HG03442 (cell line): ENCODE measurements at regions not wholly inside any gene's neighbourhood (a gene's known extent, or its start where the extent isn't known, plus 50 kb on each side); places are given as distances from the start of the nearest gene placed in this dataset.
"Not testable (repeated sequence)": the region's sequence is repeated elsewhere in the genome, so short reads cannot be mapped to it uniquely, and the experiment has no call there.

Source experiments
- ATAC-seq: cut with Tn5 transposase; IDR thresholded peaks from one replicate; pipeline ENCODE4 v1.9.1; 2021; ENCODE audit warnings: mild to moderate bottlenecking, moderate library complexity; ENCODE audit not compliant: unreplicated experiment

DNA sequence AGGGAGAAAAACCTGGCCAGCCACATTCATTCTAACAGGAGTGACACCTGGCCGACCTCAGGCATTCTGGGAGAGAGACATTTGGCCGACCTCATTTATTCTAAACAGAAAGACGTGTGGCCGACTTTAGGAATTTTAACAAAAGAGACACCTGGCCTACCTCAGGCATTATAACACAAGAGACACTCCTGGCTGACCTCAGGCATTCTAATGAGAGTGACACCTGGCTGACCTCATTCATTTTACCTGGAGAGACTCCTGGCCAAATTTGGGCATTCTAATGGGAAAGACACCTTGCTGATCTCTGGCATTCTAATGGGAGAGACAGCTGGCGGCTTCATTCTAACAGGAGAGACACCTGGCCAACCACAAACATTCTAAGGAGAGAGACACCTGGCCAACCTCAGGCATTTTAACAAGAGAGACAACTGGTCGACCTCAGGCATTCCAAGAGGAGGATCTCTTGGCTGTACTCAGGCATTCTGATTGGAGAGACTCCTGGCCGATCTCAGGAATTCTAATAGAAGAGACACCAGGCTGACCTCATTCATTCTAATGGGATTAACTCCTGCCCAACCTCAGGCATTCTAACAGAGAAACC is 1353.9 kb downstream of the UQCRFS1 start:
- ATAC-seq: no peak

GRCh38 chr19:27852931-27853330 is 1360.0 kb downstream of the UQCRFS1 start:
- not testable (repeated sequence) for ATAC-seq

GRCh38 chr19:27851543-27852060 is 1361.3 kb downstream of the UQCRFS1 start:
- no peak for ATAC-seq

DNA sequence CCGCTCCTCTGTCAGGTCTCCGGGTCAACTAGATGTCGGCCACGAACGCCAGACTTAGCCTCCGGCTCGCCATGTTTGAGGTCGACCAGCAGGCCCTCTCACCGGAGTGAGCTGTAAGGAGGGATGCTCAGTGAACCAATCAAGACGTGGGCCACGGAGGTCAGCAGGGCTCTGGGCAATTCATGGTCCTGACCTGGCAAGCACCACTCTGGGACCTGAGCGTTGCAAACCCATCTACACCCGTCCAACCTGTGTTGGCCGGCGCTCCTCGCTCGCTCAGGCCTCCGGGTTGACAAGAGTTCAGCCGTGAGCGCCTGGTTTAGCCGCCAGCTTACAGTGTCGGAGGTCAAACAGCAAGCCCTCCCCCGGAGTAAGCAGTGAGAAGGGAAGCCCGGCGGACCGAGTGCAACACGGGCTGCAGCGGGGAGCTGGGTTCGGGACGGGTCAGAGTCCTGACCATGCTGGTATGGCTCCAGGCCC is 1361.9 kb downstream of the UQCRFS1 start:
- ATAC-seq: no peak

- ATAC-seq: no peak
These were observed 1366.0 kb downstream of the UQCRFS1 start for GRCh38 chr19:27846944-27847343.

DNA sequence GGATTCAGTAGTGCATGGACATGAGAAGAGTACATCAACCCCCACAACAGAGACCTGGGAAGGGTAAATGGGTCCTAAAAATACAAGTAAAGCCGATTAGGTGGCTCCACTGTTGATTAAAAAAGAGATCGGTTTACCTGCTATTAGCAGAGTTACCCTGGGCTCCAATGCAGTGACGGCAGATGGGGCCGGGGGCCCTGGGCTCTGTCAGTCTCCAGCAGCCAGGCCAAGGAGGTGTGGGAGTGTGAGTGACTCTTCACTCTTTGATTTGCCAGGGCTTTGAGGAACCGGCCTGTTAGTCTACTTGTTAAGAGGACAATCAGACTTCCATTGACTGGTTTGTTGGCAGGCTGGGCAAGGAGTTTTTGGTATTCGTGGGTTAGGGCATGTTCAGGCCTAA is 1368.7 kb downstream of the UQCRFS1 start:
- no peak for ATAC-seq

DNA sequence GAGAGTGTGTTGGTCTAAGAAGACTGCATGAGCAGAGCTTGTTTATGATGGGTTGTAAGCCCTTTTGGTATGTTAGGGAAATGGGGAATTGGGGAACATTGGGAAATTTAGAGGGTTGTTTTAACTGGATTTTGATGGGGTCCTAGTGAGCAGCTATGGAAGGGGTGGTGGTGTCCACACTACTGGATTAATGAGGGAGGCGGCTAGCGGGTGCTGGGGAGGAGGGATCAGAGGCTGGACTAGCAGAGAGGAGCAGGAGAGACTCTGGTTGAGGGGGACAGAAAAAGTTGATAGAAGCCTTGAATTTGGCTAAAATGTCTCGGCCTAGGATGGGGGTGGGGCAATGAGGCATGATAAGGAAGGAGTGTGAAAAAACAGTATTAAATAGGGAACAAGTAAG is 1369.1 kb downstream of the UQCRFS1 start:
- no peak for ATAC-seq

DNA sequence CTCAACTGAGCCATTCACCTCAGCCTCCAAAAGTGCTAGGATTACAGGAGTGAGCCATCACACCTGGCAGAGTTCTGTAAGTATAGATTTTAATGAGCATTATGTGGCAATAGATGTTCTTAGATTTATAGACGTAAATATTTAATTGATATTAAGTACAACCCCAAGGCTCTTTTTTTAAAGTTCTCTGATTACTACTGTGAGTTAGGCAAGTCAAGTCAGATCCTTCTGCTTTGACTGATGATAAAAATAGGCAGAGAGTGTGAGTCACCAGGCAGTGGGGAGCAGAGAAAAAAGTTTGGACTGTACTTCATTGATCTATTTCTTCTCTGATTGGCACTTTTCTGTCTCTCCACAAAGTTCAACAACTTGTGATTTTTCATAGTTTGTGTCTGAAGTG is 1379.9 kb downstream of the UQCRFS1 start:
- no peak for ATAC-seq

DNA sequence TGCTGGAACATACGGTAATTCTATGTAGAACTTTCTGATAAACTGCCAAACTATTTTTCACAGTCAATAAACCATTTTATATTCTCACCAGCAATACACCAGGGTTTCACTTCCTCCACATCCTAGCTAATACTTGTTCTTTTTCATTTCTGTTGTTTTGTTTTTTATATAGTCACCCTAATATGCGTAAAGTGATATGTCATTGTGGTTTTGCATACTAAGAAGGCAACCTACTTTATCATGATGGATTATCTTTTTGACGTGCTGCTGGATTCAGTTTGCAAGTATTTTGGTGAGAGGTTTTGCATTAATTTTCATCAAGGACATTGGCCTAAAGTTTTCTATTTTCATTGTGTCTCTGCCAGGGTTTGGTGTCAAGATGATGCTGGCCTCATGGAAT is 1384.1 kb downstream of the UQCRFS1 start:
- ATAC-seq: no peak

DNA sequence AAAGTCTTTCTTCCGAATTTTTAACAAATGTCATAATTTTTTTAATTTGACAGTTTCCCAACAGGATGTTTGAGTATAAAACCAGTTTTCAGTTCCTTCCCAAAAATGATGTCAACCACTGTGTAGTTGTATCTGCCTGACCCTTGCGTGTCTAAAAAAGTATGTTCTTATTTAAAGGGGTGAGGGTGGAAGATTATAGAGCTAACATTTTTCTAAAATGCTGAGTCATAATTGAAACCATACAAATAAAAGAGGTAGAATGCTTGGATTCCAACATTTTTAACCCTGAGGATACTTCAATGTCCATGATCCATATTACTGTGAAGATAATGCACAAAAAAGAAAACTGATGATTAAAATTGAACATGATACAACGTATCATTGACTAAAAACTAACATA is 1388.8 kb downstream of the UQCRFS1 start:
- no peak for ATAC-seq

DNA sequence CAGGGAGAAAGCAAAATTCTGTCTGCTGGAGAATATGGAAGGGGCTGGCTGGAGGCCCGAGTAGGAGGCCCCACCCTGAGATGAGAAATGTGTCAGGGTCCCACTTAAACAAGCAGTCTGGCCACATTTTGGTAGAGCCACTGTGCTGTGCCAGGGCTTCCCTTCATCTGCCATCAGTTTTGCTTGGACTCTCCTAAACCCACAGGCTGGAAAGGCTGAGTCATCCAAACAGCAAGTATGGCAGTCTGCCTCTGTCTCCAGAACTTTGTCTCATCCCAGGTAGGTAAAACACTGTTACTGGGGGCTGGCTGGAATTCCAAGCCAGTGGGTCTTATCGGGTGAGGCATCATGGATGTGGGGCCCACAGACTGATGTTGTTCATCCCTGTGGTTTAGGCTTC is 1390.6 kb downstream of the UQCRFS1 start:
- no peak for ATAC-seq

GRCh38 chr19:27821418-27822018 is 1391.4 kb downstream of the UQCRFS1 start:
- ATAC-seq: no peak

DNA sequence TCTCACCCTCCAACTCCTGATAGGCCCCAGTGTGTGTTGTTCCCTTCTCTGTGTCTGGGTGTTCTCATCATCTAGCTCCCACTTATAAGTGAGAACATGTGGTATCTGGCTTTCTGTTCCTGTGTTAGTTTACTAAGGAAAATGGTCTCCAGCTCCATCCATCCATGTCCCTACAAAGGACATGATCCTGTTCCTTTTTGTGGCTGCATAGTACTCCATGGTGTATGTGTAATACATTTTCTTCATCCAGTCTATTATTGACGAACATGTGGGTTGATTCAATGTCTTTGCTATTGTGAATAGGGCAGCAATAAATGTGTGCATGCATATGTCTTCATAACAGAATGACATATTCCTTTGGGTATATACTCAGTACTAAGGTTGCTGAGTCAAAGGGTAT is 1397.0 kb downstream of the UQCRFS1 start:
- ATAC-seq: no peak

- ATAC-seq: not testable (repeated sequence)
These were observed 1398.1 kb downstream of the UQCRFS1 start for GRCh38 chr19:27814834-27815233.

DNA sequence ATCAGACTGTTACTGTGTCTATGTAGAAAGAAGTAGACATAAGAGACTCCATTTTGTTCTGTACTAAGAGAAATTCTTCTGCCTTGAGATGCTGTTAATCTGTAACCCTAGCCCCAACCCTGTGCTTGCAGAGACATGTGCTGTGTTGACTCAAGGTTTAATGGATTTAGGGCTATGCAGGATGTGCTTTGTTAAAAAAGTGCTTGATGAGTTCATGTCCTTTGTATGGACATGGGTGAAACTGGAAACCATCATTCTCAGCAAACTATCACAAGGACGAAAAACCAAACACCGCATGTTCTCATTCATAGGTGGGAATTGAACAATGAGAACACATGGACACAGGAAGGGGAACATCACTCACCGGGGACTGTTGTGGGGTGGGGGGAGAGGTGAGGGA is 1398.7 kb downstream of the UQCRFS1 start:
- not testable (repeated sequence) for ATAC-seq

DNA sequence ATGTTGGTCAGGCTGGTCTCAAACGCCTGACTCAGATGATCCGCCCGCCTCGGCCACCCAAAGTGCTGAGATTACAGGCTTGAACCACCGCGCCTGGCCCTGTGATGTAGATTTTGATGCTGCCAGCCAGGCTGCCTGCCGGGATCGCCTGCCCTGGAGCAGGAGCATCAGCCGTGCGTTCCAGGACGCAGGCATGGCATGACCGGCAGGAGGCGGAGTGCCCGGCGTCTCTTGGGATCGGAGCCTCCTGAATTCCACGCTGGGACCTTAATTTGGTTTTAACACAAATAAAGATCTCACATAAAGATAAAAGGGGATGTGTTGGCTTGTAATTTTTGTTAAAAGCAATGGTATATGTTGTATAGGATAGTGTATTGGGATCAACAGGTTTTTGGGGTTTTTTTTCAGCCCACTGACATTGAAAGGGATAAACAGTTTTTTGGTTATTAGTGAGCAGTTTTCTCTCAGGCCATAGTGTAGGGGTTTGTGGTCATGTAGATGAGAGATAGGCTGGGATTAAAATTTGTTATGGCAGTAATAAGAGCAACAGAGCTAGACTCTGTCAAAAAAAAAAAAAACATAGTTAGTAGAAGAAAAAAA is 1406.4 kb downstream of the UQCRFS1 start:
- ATAC-seq: no peak

GRCh38 chr19:27805848-27806247 is 1407.1 kb downstream of the UQCRFS1 start:
- ATAC-seq: no peak

- ATAC-seq: not testable (repeated sequence)
These were observed 1410.7 kb downstream of the UQCRFS1 start for GRCh38 chr19:27802293-27802692.

GRCh38 chr19:27796540-27796939 is 1416.4 kb downstream of the UQCRFS1 start:
- no peak for ATAC-seq

- no peak for ATAC-seq
These were observed 1416.9 kb downstream of the UQCRFS1 start for GRCh38 chr19:27796073-27796472.

- ATAC-seq: no peak
These were observed 1417.6 kb downstream of the UQCRFS1 start for GRCh38 chr19:27795369-27795768.

DNA sequence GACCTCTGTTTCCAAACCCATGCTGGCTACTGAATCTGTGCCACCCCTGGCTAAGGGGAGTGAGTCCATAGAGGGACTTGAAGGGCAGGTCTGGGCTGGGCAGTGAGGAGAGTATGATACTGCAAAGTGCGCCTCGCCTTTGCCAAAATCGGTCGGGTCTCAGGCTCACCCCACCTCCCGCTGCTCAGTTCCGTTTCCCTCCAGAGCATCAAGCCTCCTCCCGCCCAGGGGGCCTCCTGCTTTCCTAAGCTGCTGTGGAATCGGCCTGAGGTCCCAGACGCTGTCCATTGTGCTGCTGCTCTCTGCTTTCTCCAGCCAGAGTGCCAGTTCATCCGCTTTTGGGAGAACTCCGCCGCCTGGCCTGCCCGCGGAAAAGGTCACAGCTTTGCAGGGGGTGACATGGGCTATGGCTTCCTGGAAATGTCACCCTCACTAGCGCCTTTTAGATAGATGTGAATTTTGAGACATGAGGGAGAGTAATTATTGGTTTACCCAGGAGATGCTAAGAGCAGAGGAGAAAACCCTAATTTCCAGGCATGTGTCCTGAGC is 1418.4 kb downstream of the UQCRFS1 start:
- peak; percentile 2 for ATAC-seq
